SU-DHL-6 (cell line): ENCODE measurements at regions not wholly inside any gene's neighbourhood (a gene's known extent, or its start where the extent isn't known, plus 50 kb on each side); places are given as distances from the start of the nearest gene placed in this dataset.

Experiments
- H2AFZ ChIP-seq: fragments of 200-600 bp; sonication (generic); 2 replicates; pipeline ENCODE4 v1.6.1; 2014; ENCODE audit warnings: low read depth, mild to moderate bottlenecking, moderate library complexity, mixed read lengths, antibody characterized with exemption, low read length; ENCODE audit not compliant: severe bottlenecking
- H3F3A ChIP-seq: fragments of 200-600 bp; shearing (Covaris generic); 2 replicates; pipeline ENCODE4 v1.6.0; 2016; ENCODE audit warnings: antibody characterized with exemption, mild to moderate bottlenecking; ENCODE audit not compliant: insufficient read depth
- H3K27ac ChIP-seq: fragments of 200-600 bp; sonication (generic); 2 replicates; pipeline ENCODE4 v1.5.1; 2016; ENCODE audit warnings: low read depth, mild to moderate bottlenecking, low read length, moderate library complexity, mixed read lengths
- H3K27me3 ChIP-seq: fragments of 200-600 bp; sonication (generic), shearing (Covaris generic); 2 replicates; pipeline ENCODE4 v1.6.0; 2014; ENCODE audit warnings: mild to moderate bottlenecking, low read length
- H3K36me3 ChIP-seq: fragments of 200-600 bp; sonication (generic); 2 replicates; pipeline ENCODE4 v1.6.1; 2014; ENCODE audit warnings: mild to moderate bottlenecking, low read length, mixed read lengths
- H3K4me2 ChIP-seq: fragments of 300-600, 200-600 bp; shearing (Covaris generic), sonication (generic); 2 replicates; pipeline ENCODE4 v1.6.0; 2014; ENCODE audit warnings: low read length, low read depth, mild to moderate bottlenecking; ENCODE audit not compliant: poor library complexity, severe bottlenecking
- H3K4me3 ChIP-seq: fragments of 200-600 bp; sonication (generic); 2 replicates; pipeline ENCODE4 v1.5.1; 2014; ENCODE audit warnings: antibody characterized with exemption, low read length, mild to moderate bottlenecking, mixed read lengths; ENCODE audit not compliant: insufficient read depth, poor library complexity, severe bottlenecking
- H3K79me2 ChIP-seq: fragments of 200-600 bp; sonication (generic); 2 replicates; pipeline ENCODE4 v1.6.1; 2014; ENCODE audit warnings: mild to moderate bottlenecking, low read length, moderate library complexity; ENCODE audit not compliant: insufficient read depth
- H3K9ac ChIP-seq: fragments of 200-600 bp; sonication (generic); 2 replicates; pipeline ENCODE4 v1.7.0; 2014; ENCODE audit warnings: mild to moderate bottlenecking, low read length
- H3K9me2 ChIP-seq: fragments of 200-600 bp; sonication (generic); replicated peaks from 2 replicates; pipeline ENCODE4 v1.6.1; 2014; ENCODE audit warnings: low read length; ENCODE audit not compliant: insufficient read depth
- H3K9me3 ChIP-seq: fragments of 200-600 bp; sonication (generic); 2 replicates; pipeline ENCODE4 v1.6.1; 2014; ENCODE audit warnings: low read length, mixed read lengths; ENCODE audit not compliant: insufficient read depth
- H4K20me1 ChIP-seq: fragments of 200-600 bp; sonication (generic); 2 replicates; pipeline ENCODE4 v1.6.1; 2014; ENCODE audit warnings: low read depth, mild to moderate bottlenecking, antibody characterized with exemption, low read length, moderate library complexity, mixed read lengths
- EZH2phosphoT487 ChIP-seq: fragments of 200-600 bp; sonication (generic), shearing (Covaris generic); conservative IDR thresholded peaks from 2 replicates; pipeline ENCODE4 v1.6.1; 2018; ENCODE audit warnings: mild to moderate bottlenecking, antibody characterized with exemption, low read length, moderate library complexity, mixed read lengths
- TF ChIP-seq, protein P1 (sequence below): fragments of 200-600 bp; sonication (generic); IDR thresholded peaks from one replicate; pipeline ENCODE4 v1.5.1; 2017; ENCODE audit warnings: antibody characterized with exemption, mild to moderate bottlenecking, low read length, moderate library complexity; ENCODE audit not compliant: insufficient read depth, poor library complexity, severe bottlenecking

DNA sequence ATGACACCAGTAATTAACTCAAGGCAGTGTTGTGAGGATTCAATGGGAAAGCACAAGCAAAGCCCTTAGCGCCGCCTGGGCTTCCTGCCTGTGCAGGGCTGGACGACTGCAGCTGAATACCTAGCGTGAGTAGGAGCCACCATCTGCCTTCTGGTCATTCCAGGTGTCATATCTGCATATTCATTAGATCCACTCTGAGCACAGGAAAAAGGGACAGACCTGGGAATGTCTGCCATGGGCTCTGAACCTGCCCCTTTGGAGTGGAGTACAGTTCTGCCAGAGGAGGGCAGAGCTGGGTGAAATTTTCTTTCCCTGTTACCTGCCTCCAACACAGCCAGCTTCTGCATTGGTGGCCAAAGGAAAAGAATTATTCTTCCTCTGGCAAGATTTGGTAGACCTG lies 298.8 kb downstream of the NSG2 start:
- Histone ChIP-seq H2AFZ (no peak overlapping the region), H3K27me3 (no peaks in the 10 kb centered on the region), H3K4me3 (no peak overlapping the region), H4K20me1 (no peaks in the 10 kb centered on the region), H3K4me2 (no peak overlapping the region), H3K27ac (no peak overlapping the region), H3F3A (no peaks in the 10 kb centered on the region), H3K36me3 (no peaks in the 10 kb centered on the region), H3K9me2 (no peaks in the 10 kb centered on the region), H3K79me2 (no peaks in the 10 kb centered on the region), H3K9ac (no peak overlapping the region), H3K9me3 (no peaks in the 10 kb centered on the region)
- no peak for TF ChIP-seq EZH2phosphoT487
- TF ChIP-seq, protein P1, sequence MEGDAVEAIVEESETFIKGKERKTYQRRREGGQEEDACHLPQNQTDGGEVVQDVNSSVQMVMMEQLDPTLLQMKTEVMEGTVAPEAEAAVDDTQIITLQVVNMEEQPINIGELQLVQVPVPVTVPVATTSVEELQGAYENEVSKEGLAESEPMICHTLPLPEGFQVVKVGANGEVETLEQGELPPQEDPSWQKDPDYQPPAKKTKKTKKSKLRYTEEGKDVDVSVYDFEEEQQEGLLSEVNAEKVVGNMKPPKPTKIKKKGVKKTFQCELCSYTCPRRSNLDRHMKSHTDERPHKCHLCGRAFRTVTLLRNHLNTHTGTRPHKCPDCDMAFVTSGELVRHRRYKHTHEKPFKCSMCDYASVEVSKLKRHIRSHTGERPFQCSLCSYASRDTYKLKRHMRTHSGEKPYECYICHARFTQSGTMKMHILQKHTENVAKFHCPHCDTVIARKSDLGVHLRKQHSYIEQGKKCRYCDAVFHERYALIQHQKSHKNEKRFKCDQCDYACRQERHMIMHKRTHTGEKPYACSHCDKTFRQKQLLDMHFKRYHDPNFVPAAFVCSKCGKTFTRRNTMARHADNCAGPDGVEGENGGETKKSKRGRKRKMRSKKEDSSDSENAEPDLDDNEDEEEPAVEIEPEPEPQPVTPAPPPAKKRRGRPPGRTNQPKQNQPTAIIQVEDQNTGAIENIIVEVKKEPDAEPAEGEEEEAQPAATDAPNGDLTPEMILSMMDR = no peak

DNA sequence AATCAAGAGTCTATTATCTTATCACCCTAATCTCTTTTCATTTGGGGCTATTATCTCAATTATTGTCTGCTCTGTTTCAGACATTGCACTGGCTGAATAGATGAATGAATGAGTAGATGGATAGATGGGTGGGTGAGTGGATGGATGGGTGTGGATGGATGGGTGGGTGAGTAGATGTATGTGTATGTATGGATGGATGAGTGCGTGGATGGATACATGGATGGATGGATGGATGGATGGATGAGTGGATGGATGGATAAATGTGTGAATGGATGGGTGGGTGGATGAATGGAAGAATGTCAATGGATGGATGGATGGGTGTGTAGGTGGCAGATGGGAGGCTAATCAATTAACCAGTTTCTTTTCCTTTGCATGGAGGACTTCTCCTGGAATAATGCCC lies 301.7 kb downstream of the NSG2 start:
- H2AFZ ChIP-seq = no peak overlapping the region
- no peaks in the 10 kb centered on the region for H4K20me1 ChIP-seq
- H3K9ac ChIP-seq = no peak overlapping the region
- no peaks in the 10 kb centered on the region for H3K9me3 ChIP-seq
- no peak for TF ChIP-seq EZH2phosphoT487
- TF ChIP-seq, protein P1 = no peak
- no peak overlapping the region for H3K4me3 ChIP-seq
- H3K4me2 ChIP-seq = no peak overlapping the region
- H3K27ac ChIP-seq = no peak overlapping the region
- no peaks in the 10 kb centered on the region for H3K27me3 ChIP-seq
- no peaks in the 10 kb centered on the region for H3K79me2 ChIP-seq
- no peaks in the 10 kb centered on the region for H3K36me3 ChIP-seq
- H3F3A ChIP-seq = no peaks in the 10 kb centered on the region
- H3K9me2 ChIP-seq = no peaks in the 10 kb centered on the region

DNA sequence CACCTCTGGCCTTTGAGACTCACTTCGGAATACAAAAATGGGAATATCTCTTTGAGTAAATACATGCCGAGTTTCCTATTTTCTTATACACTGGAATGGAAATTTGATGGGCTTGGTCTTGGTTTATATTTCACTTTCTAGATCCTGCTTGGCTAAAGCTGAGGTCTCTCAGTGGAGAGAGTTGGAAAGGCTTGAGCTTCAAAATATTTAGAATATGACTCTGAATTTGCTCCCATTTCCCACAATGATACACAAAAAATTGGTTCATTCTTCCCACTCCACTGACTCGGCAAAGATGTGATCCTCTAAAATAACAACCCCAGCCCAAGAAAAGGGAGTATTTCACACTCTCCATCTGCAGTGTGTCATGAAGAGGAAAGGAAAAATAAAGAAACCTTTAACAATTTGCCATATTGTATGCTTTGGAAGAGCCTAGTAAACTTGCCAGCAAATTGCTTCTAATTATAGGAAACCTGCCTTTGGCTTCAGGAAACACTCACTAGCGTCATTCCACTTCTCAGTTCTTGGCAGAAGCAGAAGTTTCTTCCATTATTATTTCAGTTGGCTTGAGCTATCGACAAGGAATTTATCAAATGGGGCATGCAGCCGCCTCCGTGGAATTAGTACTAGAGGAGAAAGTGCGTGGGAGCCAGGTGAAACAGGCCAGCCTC lies 302.9 kb downstream of the NSG2 start:
- Histone ChIP-seq H3K9ac (no peak overlapping the region), H3K4me3 (no peak overlapping the region), H3F3A (no peaks in the 10 kb centered on the region), H3K4me2 (no peak overlapping the region), H3K9me3 (no peaks in the 10 kb centered on the region), H3K79me2 (no peaks in the 10 kb centered on the region), H3K27me3 (no peaks in the 10 kb centered on the region), H3K9me2 (no peaks in the 10 kb centered on the region), H3K27ac (no peak overlapping the region), H4K20me1 (no peaks in the 10 kb centered on the region), H2AFZ (no peak overlapping the region), H3K36me3 (no peaks in the 10 kb centered on the region)
- no peak for TF ChIP-seq EZH2phosphoT487
- TF ChIP-seq, protein P1 = no peak
